ENCODE measurements at regions not wholly inside any gene's neighbourhood (a gene's known extent, or its start where the extent isn't known, plus 50 kb on each side); places are given as distances from the start of the nearest gene placed in this dataset.

- no peaks in the 10 kb centered on the region for H3K79me2 ChIP-seq (ENCODE audit: insufficient read depth, low read length)
- H3K9ac ChIP-seq (ENCODE audit: low read length), result no peak overlapping the region
- no peaks in the 10 kb centered on the region for H3K9me2 ChIP-seq (ENCODE audit: insufficient read depth)
- no peaks in the 10 kb centered on the region for H3K4me1 ChIP-seq (ENCODE audit: control insufficient read depth in 1 of 2, insufficient read depth in 2 of 2, low read length in 2 of 2)
- no peaks in the 10 kb centered on the region for H3K27me3 ChIP-seq (ENCODE audit: insufficient read depth, low read length)
- TF ChIP-seq POLR2AphosphoS5 (IDR thresholded peaks at IDR 0.05; ENCODE audit: low read depth, low read length) (no peak), SP1 (IDR thresholded peaks at IDR 0.05; ENCODE audit: low read depth) (no peak), ZFX (IDR thresholded peaks at IDR 0.05) (no peak), ELF1 (IDR thresholded peaks at IDR 0.05; ENCODE audit: borderline replicate concordance, low read depth) (no peak), RAD21 (IDR thresholded peaks at IDR 0.05; ENCODE audit: low read depth) (no peak), ZBTB33 (IDR thresholded peaks at IDR 0.05; ENCODE audit: extremely low read depth, insufficient replicate concordance, low read length) (no peak), MAX (IDR thresholded peaks at IDR 0.05) (no peak), EZH2 (IDR thresholded peaks at IDR 0.05) (no peak), SRF (IDR thresholded peaks at IDR 0.05; ENCODE audit: low read depth) (no peak), EZH2phosphoT487 (IDR thresholded peaks at IDR 0.05; ENCODE audit: borderline replicate concordance) (no peak)
- H2AFZ ChIP-seq (ENCODE audit: low read depth, low read length, poor library complexity, severe bottlenecking), result no peak overlapping the region
- RAD21 ChIA-PET (ENCODE audit: low non-redundant PET in 1 of 2, low total read pairs in 2 of 2, uncharacterized antibody in 2 of 2, unreplicated experiment in 2 of 2), result no interaction called here
- H3K27ac ChIP-seq (ENCODE audit: low read depth, low read length), result no peak overlapping the region
- no peak overlapping the region for H3K4me2 ChIP-seq (ENCODE audit: low read length)
- intact Hi-C loops (cut with micrococcal nuclease), result no loop called here
- CTCF ChIA-PET, result no interaction called here
- POLR2A ChIA-PET, result no interaction called here
- ATAC-seq (no peak), DNase-seq (ENCODE audit: low read depth, low spot score) (no peak)
- H3K36me3 ChIP-seq (ENCODE audit: control insufficient read depth in 1 of 2, insufficient read depth in 2 of 2, low read length in 2 of 2), result no peaks in the 10 kb centered on the region
- no peaks in the 10 kb centered on the region for H3K9me3 ChIP-seq (ENCODE audit: control insufficient read depth in 1 of 2, insufficient read depth in 1 of 2, low read depth in 1 of 2, low read length in 2 of 2)
- H4K20me1 ChIP-seq (ENCODE audit: insufficient read depth), result no peaks in the 10 kb centered on the region
- H3K4me3 ChIP-seq (replicated peaks in 1 of 2; ENCODE audit: low read depth in 1 of 2, low read length in 2 of 2), result no peak overlapping the region
- BruUV-seq (replicated peaks), result no TSS peak
Measured at GRCh38 chr7:106812027-106812643, 52.9 kb upstream of the PIK3CG start.
